GM12878 (cell line): ENCODE measurements at regions not wholly inside any gene's neighbourhood (a gene's known extent, or its start where the extent isn't known, plus 50 kb on each side); places are given as distances from the start of the nearest gene placed in this dataset.

Experiments
- ATAC-seq: fragments of 200-7000 bp; cut with Tn5 transposase; 3 replicates; pipeline ENCODE4 v1.9.1; 2020; ENCODE audit warnings: mild to moderate bottlenecking, moderate library complexity
- BruUV-seq: library from RNA; stranded (reverse); fragments of 400-500 nt; replicated peaks from 2 replicates; lab custom pipeline; 2021; lab: Mats Ljungman, UMichigan
- CTCF ChIA-PET: fragments of 300-600 bp; sonication (Branson Sonifier 250); formaldehyde crosslinking; extraction: SDS; loops from one replicate; lab custom pipeline; 2021; ENCODE audit warnings: inconsistent platforms; lab: Yijun Ruan, JAX
- POLR2A ChIA-PET: fragments of 350-600 bp; formaldehyde crosslinking; extraction: SDS; loops from one replicate; lab custom pipeline; 2021; ENCODE audit warnings: inconsistent platforms; lab: Charles Lee
- RAD21 ChIA-PET: fragments of 300-600 bp; sonication (Branson Sonifier 250); formaldehyde crosslinking; loops from one replicate; lab custom pipeline; 2023; ENCODE audit warnings: antibody characterized with exemption; ENCODE audit not compliant: unreplicated experiment; lab: Charles Lee
- SMC1A ChIA-PET: fragments of 300-600 bp; sonication (Branson Sonifier 250); formaldehyde crosslinking; loops from one replicate; lab custom pipeline; 2023; ENCODE audit not compliant: unreplicated experiment, uncharacterized antibody; lab: Charles Lee
- DNase-seq: peaks from one replicate; pipeline ENCODE4 v3.0.0-alpha.2; 2011; ENCODE audit warnings: low read depth, low spot score
- FAIRE-seq: peaks from 3 replicates; lab custom pipeline; 2011; peaks lifted over from hg19 to GRCh38; lab: Jason Lieb, UNC
- H2AFZ ChIP-seq: 2 replicates; pipeline ENCODE4 v1.6.0; 2011; ENCODE audit warnings: low read depth, low read length, control low read depth; ENCODE audit not compliant: control insufficient read depth
- H3K27ac ChIP-seq: 2 replicates; pipeline ENCODE4 v1.5.1; 2011; ENCODE audit warnings: control low read depth; ENCODE audit not compliant: control insufficient read depth, insufficient read depth
- H3K27me3 ChIP-seq, 2 experiments: replicated peaks in 1 of 2; 2 replicates each; pipeline versions ENCODE4 v1.6.0 to v1.6.1; 2011; ENCODE audit warnings: low read length in 1 of 2; ENCODE audit not compliant: control insufficient read depth in 2 of 2, insufficient read depth in 2 of 2
- H3K36me3 ChIP-seq, 2 experiments: 2 replicates each; pipeline ENCODE4 v1.5.1; 2011; ENCODE audit warnings: low read length in 1 of 2; ENCODE audit not compliant: control insufficient read depth in 2 of 2, insufficient read depth in 2 of 2
- H3K4me1 ChIP-seq: 2 replicates; pipeline ENCODE4 v1.6.1; 2011; ENCODE audit warnings: mild to moderate bottlenecking, low read length, moderate library complexity, mixed read lengths; ENCODE audit not compliant: control insufficient read depth, insufficient read depth
- H3K4me2 ChIP-seq: 2 replicates; pipeline ENCODE4 v1.6.0; 2011; ENCODE audit warnings: control low read depth; ENCODE audit not compliant: control insufficient read depth, insufficient read depth
- H3K4me3 ChIP-seq: fragments of 200-600 bp; sonication (generic); 2 replicates; pipeline ENCODE4 v1.5.1; 2016
- H3K79me2 ChIP-seq: 2 replicates; pipeline ENCODE4 v1.6.0; 2011; ENCODE audit warnings: low read length; ENCODE audit not compliant: control insufficient read depth, insufficient read depth
- H3K9ac ChIP-seq: 2 replicates; pipeline ENCODE4 v1.8.0; 2011; ENCODE audit warnings: low read length, control low read depth, mixed read lengths; ENCODE audit not compliant: control insufficient read depth, insufficient read depth
- H3K9me3 ChIP-seq: replicated peaks from 3 replicates; pipeline ENCODE4 v1.5.1; 2011; ENCODE audit warnings: mild to moderate bottlenecking, low read length; ENCODE audit not compliant: control insufficient read depth, insufficient read depth
- H4K20me1 ChIP-seq: 2 replicates; pipeline ENCODE4 v1.6.0; 2011; ENCODE audit not compliant: control insufficient read depth, insufficient read depth
- ELK1 ChIP-seq: IDR thresholded peaks from 2 replicates; pipeline ENCODE4 v1.6.1; 2012; ENCODE audit warnings: low read depth, low read length, improper control_type of control experiment
- FOXK2 ChIP-seq: fragments of 450-650 bp; IDR thresholded peaks from 2 replicates; pipeline ENCODE4 v1.6.1; 2017; ENCODE audit warnings: mild to moderate bottlenecking, moderate library complexity
- HDAC2 ChIP-seq: fragments of 200-600 bp; sonication (generic); IDR thresholded peaks from 2 replicates; pipeline ENCODE4 v1.6.1; 2017
- KAT2A ChIP-seq: conservative IDR thresholded peaks from 2 replicates; pipeline ENCODE4 v1.6.1; 2011; ENCODE audit warnings: low read depth, low read length; ENCODE audit not compliant: control insufficient read depth
- LARP7 ChIP-seq: fragments of 450-650 bp; IDR thresholded peaks from 2 replicates; pipeline ENCODE4 v1.6.1; 2017; ENCODE audit warnings: mild to moderate bottlenecking
- MEF2A ChIP-seq: IDR thresholded peaks from 2 replicates; pipeline ENCODE4 v1.6.1; 2011; ENCODE audit warnings: low read depth, mild to moderate bottlenecking, low read length, moderate library complexity; ENCODE audit not compliant: insufficient read depth
- MYB ChIP-seq: fragments of 150-350 bp; IDR thresholded peaks from 2 replicates; pipeline ENCODE4 v1.6.1; 2014; ENCODE audit warnings: mild to moderate bottlenecking, low read depth, low read length, borderline replicate concordance
- NBN ChIP-seq: fragments of 450-650 bp; IDR thresholded peaks from 2 replicates; pipeline ENCODE4 v1.6.1; 2016
- SMAD1 ChIP-seq: fragments of 450-650 bp; IDR thresholded peaks from 2 replicates; pipeline ENCODE4 v1.6.1; 2018; ENCODE audit warnings: mild to moderate bottlenecking, low read depth; ENCODE audit not compliant: partially characterized antibody
- STAT3 ChIP-seq: IDR thresholded peaks from 2 replicates; pipeline ENCODE4 v1.6.1; 2011; ENCODE audit warnings: low read depth, low read length, improper control_type of control experiment
- ZNF384 ChIP-seq: IDR thresholded peaks from 2 replicates; pipeline ENCODE4 v1.6.1; 2012; ENCODE audit warnings: low read depth, mild to moderate bottlenecking, low read length, improper control_type of control experiment, borderline replicate concordance
- WGBS: methylation state at CpG from one replicate; pipeline ENCODE4 v1.1.6; 2016; ENCODE audit warnings: low lambda C conversion rate; ENCODE audit not compliant: insufficient replicate concordance, insufficient coverage; ENCODE audit errors: missing lambda C conversion rate; 5-methylcytosine and 5-hydroxymethylcytosine counted together
- in situ Hi-C: fragments of 300-500 bp; cut with MboI; formaldehyde crosslinking; loops from 9 replicates; pipeline ENCODE4 v1.14.3; 2018; ENCODE audit warnings: mixed read lengths
- intact Hi-C: fragments of 100-400 bp; cut with micrococcal nuclease; formaldehyde crosslinking; loops from one replicate; pipeline ENCODE4 v1.14.2; 2022; ENCODE audit not compliant: unreplicated experiment
- TF ChIP-seq, protein P1 (sequence below): fragments of 450-650 bp; IDR thresholded peaks from 2 replicates; pipeline ENCODE4 v1.6.1; 2018; ENCODE audit warnings: borderline replicate concordance, mild to moderate bottlenecking; ENCODE audit not compliant: partially characterized antibody
- TF ChIP-seq, protein P2 (sequence below): IDR thresholded peaks from 2 replicates; pipeline ENCODE4 v1.6.1; 2012; ENCODE audit warnings: improper control_type of control experiment, low read depth, low read length; ENCODE audit not compliant: insufficient replicate concordance

- FAIRE-seq: no peak
- no peak overlapping the region for H3K9ac ChIP-seq
- DNase-seq: no peak
- H2AFZ ChIP-seq: no peak overlapping the region
- H4K20me1 ChIP-seq: no peaks in the 10 kb centered on the region
- no peak overlapping the region for H3K4me2 ChIP-seq
- in situ Hi-C loops: no loop called here
- WGBS: 25% methylated on average over 4 of the region's 4 CpGs
- ATAC-seq: no peak
- no TSS peak for BruUV-seq
- intact Hi-C loops: no loop called here
- RAD21 ChIA-PET: no interaction called here
- SMC1A ChIA-PET: no interaction called here
- no peak overlapping the region for H3K27ac ChIP-seq
- CTCF ChIA-PET: no interaction called here
- H3K4me1 ChIP-seq: no peaks in the 10 kb centered on the region
- no peaks in the 10 kb centered on the region for H3K36me3 ChIP-seq
- no peak overlapping the region for H3K4me3 ChIP-seq
- H3K9me3 ChIP-seq: no peaks in the 10 kb centered on the region
- POLR2A ChIA-PET: no interaction called here
- H3K27me3 ChIP-seq: no peaks in the 10 kb centered on the region
- no peaks in the 10 kb centered on the region for H3K79me2 ChIP-seq
- TF ChIP-seq ZNF384: no peak
- TF ChIP-seq MEF2A: no peak
- TF ChIP-seq SMAD1: no peak
- TF ChIP-seq HDAC2: no peak
- TF ChIP-seq, protein P1, sequence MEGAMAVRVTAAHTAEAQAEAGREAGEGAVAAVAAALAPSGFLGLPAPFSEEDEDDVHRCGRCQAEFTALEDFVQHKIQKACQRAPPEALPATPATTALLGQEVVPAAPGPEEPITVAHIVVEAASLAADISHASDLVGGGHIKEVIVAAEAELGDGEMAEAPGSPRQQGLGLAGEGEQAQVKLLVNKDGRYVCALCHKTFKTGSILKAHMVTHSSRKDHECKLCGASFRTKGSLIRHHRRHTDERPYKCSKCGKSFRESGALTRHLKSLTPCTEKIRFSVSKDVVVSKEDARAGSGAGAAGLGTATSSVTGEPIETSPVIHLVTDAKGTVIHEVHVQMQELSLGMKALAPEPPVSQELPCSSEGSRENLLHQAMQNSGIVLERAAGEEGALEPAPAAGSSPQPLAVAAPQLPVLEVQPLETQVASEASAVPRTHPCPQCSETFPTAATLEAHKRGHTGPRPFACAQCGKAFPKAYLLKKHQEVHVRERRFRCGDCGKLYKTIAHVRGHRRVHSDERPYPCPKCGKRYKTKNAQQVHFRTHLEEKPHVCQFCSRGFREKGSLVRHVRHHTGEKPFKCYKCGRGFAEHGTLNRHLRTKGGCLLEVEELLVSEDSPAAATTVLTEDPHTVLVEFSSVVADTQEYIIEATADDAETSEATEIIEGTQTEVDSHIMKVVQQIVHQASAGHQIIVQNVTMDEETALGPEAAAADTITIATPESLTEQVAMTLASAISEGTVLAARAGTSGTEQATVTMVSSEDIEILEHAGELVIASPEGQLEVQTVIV: no peak
- no peak for TF ChIP-seq KAT2A
- TF ChIP-seq, protein P2, sequence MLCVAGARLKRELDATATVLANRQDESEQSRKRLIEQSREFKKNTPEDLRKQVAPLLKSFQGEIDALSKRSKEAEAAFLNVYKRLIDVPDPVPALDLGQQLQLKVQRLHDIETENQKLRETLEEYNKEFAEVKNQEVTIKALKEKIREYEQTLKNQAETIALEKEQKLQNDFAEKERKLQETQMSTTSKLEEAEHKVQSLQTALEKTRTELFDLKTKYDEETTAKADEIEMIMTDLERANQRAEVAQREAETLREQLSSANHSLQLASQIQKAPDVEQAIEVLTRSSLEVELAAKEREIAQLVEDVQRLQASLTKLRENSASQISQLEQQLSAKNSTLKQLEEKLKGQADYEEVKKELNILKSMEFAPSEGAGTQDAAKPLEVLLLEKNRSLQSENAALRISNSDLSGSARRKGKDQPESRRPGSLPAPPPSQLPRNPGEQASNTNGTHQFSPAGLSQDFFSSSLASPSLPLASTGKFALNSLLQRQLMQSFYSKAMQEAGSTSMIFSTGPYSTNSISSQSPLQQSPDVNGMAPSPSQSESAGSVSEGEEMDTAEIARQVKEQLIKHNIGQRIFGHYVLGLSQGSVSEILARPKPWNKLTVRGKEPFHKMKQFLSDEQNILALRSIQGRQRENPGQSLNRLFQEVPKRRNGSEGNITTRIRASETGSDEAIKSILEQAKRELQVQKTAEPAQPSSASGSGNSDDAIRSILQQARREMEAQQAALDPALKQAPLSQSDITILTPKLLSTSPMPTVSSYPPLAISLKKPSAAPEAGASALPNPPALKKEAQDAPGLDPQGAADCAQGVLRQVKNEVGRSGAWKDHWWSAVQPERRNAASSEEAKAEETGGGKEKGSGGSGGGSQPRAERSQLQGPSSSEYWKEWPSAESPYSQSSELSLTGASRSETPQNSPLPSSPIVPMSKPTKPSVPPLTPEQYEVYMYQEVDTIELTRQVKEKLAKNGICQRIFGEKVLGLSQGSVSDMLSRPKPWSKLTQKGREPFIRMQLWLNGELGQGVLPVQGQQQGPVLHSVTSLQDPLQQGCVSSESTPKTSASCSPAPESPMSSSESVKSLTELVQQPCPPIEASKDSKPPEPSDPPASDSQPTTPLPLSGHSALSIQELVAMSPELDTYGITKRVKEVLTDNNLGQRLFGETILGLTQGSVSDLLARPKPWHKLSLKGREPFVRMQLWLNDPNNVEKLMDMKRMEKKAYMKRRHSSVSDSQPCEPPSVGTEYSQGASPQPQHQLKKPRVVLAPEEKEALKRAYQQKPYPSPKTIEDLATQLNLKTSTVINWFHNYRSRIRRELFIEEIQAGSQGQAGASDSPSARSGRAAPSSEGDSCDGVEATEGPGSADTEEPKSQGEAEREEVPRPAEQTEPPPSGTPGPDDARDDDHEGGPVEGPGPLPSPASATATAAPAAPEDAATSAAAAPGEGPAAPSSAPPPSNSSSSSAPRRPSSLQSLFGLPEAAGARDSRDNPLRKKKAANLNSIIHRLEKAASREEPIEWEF: no peak
- TF ChIP-seq STAT3: no peak
- no peak for TF ChIP-seq LARP7
- TF ChIP-seq NBN: no peak
- no peak for TF ChIP-seq ELK1
- TF ChIP-seq MYB: no peak
- no peak for TF ChIP-seq FOXK2
These were observed 256.4 kb downstream of the MEX3B start for GRCh38 chr15:81789403-81789802.
